GM19324 (cell line): ENCODE measurements at regions not wholly inside any gene's neighbourhood (a gene's known extent, or its start where the extent isn't known, plus 50 kb on each side); places are given as distances from the start of the nearest gene placed in this dataset.
"Not testable (repeated sequence)": the region's sequence is repeated elsewhere in the genome, so short reads cannot be mapped to it uniquely, and the experiment has no call there.

Experiments
- ATAC-seq: cut with Tn5 transposase; IDR thresholded peaks from one replicate; pipeline ENCODE4 v1.9.1; 2021; ENCODE audit warnings: mild to moderate bottlenecking, moderate library complexity; ENCODE audit not compliant: unreplicated experiment, low FRiP score

GRCh38 chr12:88868050-88868449 lies 287.8 kb upstream of the KITLG start:
- ATAC-seq = no peak

- ATAC-seq = no peak
Observed at GRCh38 chr12:88867510-88867909, 287.2 kb upstream of the KITLG start.

- ATAC-seq = no peak
Observed at GRCh38 chr12:88866881-88867280, 286.6 kb upstream of the KITLG start.

- ATAC-seq = no peak
Observed at GRCh38 chr12:88865537-88865936, 285.3 kb upstream of the KITLG start.

GRCh38 chr12:88860851-88861250 lies 280.6 kb upstream of the KITLG start:
- no peak for ATAC-seq

GRCh38 chr12:88856201-88856600 lies 275.9 kb upstream of the KITLG start:
- no peak for ATAC-seq

GRCh38 chr12:88855301-88855700 lies 275.0 kb upstream of the KITLG start:
- no peak for ATAC-seq

- ATAC-seq = no peak
Observed at GRCh38 chr12:88854260-88854659, 274.0 kb upstream of the KITLG start.

GRCh38 chr12:88847246-88847645 lies 267.0 kb upstream of the KITLG start:
- not testable (repeated sequence) for ATAC-seq

- no peak for ATAC-seq
Observed at GRCh38 chr12:88844426-88844825, 264.2 kb upstream of the KITLG start.

- ATAC-seq = no peak
Observed at GRCh38 chr12:88842314-88842713, 262.0 kb upstream of the KITLG start.

- no peak for ATAC-seq
Observed at GRCh38 chr12:88839486-88839885, 259.2 kb upstream of the KITLG start.

GRCh38 chr12:88836156-88836555 lies 255.9 kb upstream of the KITLG start:
- no peak for ATAC-seq

GRCh38 chr12:88834226-88834625 lies 254.0 kb upstream of the KITLG start:
- ATAC-seq = no peak

- no peak for ATAC-seq
Observed at GRCh38 chr12:88833641-88834116, 253.4 kb upstream of the KITLG start.

GRCh38 chr12:88828537-88828936 lies 248.3 kb upstream of the KITLG start:
- not testable (repeated sequence) for ATAC-seq

- no peak for ATAC-seq
Observed at GRCh38 chr12:88820012-88820411, 239.7 kb upstream of the KITLG start.

GRCh38 chr12:88816201-88816600 lies 235.9 kb upstream of the KITLG start:
- no peak for ATAC-seq

- no peak for ATAC-seq
Observed at GRCh38 chr12:88814779-88815178, 234.5 kb upstream of the KITLG start.

GRCh38 chr12:88812610-88813009 lies 232.3 kb upstream of the KITLG start:
- no peak for ATAC-seq

- ATAC-seq = no peak
Observed at GRCh38 chr12:88810806-88811205, 230.5 kb upstream of the KITLG start.

GRCh38 chr12:88809841-88810240 lies 229.6 kb upstream of the KITLG start:
- not testable (repeated sequence) for ATAC-seq

GRCh38 chr12:88805692-88806091 lies 225.4 kb upstream of the KITLG start:
- ATAC-seq = no peak
